DMS 273 treated with DMSO at 0.1 percent for 48 hours (cell line): ENCODE measurements at regions not wholly inside any gene's neighbourhood (a gene's known extent, or its start where the extent isn't known, plus 50 kb on each side); places are given as distances from the start of the nearest gene placed in this dataset.

ENCODE experiments used
- DNase-seq: peaks from one replicate; lab custom pipeline; 2025; lab: John Stamatoyannopoulos, UW

DNA sequence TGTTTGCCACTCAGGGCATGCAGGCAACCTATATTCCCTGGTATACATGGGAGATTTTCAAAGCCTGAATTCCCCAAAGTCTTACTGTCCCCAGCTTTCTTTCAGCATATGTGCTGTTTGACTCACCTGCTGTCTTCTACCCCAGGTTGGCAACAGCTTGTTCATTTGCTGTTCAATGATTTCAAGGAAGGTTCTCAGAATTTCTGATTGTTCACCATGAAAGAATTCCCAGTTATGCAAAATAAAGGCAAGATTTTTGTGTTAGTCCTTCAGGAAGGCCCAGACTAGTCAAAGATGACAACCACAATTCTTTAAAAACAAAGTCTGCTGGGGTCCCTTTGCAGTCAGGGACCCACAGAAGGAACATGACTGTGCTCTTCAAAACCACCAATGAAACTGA, 1057.8 kb upstream of the CDH2 start:
- DNase-seq = no peak

DNA sequence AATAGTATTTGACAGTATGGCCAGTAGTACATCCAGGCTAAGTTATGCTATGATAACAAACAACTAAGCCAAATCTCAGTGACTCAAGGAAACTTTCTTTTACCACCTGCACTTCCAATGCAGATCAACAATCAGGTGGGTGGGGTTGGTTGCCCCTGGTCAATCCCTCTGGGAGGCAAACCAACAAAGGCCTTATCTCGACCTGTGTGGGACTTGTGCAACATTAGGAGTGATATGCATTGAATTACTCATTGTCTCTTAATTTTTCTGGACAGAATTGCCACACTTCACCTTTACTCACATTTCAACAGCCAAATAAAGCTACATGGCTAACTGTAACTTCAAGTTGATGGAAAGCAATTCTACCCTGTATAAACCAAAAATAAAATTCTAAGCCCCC, 1049.3 kb upstream of the CDH2 start:
- no peak for DNase-seq

DNA sequence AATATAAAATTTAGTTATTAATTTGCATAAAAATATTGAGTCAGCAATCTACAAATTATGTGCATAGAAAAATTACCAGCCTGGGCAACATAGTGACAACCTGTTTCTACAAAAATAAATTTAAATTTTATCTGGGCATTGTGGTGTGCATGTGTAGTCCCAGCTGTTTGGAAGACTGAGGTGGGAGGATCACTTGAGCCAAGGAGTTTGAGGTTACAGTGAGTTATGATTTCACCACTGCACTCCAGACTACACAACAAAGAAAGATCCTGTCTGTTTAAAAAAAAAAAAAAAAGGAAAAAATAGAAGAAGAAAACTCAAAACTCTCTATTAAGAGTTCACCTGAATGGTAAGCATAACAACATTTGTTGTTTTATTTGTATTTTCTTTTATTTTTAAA, 1048.4 kb upstream of the CDH2 start:
- DNase-seq = no peak

DNA sequence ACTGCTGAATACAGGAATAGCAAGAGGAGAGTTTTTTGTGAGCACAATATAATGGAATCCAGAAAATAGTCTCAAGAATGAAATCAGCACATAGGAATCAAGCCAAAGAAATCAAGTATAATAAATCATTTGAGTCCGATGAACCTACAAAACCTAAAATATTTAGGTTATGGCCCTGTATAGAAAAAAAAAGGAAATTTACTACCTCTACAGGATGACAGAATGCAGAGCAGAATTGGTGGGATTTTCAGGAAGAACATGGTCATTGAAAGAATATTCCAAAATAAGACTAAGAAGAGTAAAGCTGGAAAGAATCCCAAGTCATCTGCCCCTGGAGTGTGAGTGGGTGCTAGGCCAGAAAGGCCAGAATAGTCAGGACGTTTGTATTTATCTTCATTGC, 1041.2 kb upstream of the CDH2 start:
- DNase-seq = no peak

DNA sequence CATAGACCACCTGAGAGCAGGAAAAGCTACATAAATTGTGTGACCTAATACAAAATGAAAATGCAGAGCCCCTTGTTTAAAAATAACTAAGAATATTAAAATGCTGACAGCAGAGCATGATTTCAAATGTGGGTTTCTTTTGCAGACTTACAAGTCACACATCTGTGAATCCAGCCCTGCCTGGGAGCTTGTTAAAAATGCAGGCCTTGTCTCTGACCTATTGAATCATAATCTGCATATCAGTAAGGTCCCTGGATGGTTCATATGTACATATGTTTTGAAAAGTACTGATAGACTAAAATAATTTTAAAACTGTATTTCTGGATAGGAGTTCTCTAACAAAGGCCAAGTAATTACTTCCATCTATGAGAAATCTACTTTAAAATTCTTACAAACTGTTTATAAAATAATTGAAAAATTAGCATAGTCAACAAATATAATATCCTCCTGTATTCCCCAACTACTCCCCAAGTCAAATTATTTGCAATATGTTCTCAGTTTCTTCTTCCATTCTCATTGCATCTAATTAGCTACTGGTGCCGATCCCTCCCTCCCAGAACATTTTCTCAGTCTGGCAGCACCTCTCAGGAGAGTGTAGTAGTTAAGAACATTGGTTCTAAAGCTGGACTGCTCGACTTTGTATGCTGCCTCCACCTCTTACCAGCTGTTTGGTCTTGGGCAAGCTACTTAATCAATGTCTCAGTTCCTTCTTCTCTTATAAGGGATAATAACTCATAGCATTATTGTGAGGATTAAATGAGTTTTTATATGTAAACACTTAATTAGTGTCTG, 1040.4 kb upstream of the CDH2 start:
- no peak for DNase-seq

DNA sequence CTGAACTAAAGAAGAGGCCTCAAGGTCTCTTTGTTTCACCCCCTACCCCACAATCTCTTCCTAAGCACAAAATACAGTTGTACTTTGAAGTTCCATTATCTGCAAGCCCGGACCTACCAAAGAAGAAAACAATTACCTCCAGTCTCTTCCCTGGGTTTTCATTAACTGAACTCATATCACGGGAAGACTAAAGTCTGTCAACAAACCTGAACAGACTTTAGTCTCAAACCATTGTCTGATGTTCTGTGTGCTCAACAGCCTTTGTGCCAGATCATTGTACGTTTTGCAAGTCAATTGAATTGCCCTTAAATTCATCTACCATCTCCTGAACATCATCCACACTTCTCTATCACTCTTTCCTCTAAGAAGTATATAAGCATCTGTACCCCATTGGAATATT, 1021.9 kb upstream of the CDH2 start:
- no peak for DNase-seq

DNA sequence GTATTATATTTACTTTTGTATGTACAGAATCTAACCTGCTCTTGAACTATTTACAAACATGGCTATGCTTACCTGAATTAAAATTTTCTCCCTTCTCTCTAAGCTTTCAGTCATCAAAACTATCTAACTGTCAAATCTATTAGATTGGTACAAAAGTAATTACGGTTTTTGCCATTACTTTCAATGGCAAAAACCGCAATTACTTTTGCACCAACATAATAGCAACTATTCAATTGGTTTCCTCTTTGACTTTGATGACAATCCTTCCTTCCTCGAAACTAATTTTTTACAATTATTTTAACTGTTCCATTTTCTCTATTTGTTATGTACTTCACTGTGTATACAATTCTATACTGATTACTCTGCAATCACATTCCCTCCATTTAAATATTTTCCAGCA, 1019.4 kb upstream of the CDH2 start:
- DNase-seq = no peak

DNA sequence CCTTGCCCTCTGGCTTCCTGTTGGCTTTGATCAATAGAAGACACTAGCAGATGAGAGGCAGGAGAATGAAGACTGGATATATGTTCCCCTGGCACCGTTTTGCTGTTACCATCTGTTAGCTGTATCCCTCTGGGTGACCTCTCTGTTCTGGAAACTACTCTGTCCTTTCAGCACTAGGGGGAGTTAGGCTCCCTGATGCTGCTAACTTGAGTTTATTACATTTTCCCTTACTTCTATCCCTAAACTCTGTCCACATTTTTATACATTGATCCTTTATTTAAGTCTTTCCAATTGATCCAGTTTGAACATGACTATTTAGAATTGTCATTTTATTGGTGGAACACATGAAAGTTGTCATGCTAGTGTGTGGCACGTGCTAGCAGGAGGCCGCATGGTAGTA, 1014.3 kb upstream of the CDH2 start:
- DNase-seq = no peak

DNA sequence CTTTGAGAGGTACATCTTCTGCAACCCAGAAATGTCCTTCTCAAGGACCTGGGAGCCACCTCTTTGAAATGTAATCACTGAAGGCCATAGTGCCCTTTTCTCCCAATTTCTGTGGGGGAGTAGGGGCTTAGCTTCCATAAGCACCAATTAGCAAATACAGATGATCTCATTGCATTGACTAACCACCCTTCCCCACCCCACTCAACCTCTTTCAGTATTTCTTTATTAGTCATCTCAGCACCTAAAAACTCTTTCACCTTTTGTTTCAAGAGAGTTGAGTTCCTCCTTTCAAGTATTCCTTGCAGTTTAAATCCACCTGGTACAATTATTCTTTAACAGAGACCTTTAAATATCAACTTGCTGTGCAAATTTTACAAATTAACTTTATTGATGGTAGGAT, 1011.8 kb upstream of the CDH2 start:
- DNase-seq = no peak

DNA sequence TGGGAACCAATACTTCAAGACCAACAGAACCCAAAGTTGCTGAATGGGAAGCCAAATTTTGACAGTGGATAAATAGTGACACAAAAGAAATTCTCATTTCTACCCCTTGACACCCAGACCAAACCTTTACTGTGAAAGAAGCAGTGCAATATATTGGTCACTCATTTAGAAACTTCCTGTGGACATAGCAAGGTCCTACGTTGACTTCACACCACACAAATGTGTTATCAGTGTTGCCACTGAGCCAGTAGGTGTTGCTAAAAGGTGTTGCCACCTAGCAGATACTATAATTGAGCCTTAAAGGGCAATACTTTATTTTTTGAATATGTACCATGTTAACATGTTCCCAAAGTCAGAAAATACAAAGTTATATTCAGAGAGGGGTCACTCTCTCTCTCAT, 1008.9 kb upstream of the CDH2 start:
- no peak for DNase-seq

DNA sequence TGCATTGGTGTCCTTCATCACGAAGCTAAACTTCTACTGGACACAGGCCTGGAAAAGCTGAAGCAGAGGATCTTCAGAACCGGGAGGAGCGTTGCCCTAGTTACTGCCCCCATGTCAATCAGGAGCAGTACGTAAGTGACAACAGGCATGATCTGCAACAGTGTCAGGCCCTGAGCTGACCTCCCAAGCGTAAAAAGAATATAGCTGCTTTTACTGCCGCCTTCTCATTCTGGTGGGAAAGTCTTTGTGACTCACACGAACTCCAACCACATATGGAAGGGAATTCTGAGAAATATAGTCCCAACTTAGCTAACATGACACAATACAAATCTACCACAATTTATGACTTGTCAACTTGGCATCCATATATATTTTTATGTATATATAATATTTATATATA, 1007.7 kb upstream of the CDH2 start:
- DNase-seq = no peak

DNA sequence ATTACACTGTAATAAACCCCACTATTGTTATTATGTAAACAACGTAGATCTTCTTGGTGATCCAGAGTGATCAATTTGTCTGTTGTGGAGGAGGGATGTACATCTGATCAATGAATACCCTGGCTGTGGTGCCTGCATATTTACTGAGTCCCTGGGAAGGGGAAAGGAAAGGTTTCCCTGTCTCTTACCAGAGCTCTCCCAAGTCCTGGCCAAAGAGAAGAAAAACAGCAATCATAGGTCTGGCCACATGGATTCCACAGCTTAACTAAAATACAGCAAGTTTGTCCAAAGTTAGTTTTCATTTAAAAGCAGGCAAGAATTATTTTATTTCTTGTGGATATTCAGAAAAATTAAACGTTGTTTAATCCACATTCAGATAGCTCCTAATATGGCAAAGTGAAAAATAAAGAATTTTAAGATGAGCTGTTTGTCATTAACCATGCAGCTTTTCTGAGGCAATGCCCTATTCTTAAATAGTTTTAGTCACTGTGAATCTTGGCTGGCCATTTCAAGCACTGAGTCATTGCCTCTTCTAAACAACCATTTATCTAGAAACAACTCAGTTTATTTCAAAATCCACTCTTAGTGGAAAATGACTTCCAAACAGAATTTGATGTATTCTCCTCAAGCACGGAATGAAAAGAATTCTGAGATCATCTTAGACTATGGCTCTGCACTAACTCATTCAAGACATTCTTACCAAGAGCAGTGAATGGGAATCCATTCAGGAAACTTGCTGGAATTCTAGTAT, 1004.4 kb upstream of the CDH2 start:
- no peak for DNase-seq

DNA sequence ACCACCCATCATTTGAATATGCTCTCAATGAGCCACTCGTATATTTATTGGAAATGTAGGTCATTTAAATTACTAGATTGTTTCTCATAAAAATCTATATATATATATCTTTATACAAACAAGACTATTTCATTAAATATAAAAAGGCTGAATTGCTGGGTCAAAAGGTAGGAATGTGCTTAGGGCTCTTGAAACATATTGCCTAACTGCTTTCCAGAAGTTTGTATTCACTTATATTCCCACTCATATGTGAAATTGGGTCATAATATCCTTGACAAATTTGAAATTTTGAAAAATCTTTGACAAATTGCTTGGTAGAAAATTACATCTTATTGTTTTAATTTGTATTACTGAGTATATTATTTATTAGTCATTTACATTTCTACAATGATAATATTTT, 999.8 kb upstream of the CDH2 start:
- DNase-seq = no peak

DNA sequence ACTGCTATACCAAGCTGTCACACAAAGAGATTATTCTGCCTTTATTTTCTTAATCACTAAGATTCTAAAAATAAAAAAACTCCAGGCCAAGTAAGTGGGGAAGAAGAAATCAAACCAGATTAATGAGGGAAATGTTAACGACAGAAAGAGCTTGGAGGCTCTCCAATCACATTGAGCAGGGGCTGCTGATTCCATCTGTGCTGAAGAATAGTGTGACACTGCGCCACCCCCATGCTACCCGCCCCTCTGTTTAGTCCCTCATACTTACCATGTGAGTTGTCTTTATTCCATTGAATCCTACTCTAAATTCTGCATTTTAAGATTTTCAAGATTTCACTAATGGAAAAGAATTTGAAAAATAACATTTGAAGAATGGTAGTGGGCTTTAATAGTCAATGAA, 998.0 kb upstream of the CDH2 start:
- DNase-seq = no peak

DNA sequence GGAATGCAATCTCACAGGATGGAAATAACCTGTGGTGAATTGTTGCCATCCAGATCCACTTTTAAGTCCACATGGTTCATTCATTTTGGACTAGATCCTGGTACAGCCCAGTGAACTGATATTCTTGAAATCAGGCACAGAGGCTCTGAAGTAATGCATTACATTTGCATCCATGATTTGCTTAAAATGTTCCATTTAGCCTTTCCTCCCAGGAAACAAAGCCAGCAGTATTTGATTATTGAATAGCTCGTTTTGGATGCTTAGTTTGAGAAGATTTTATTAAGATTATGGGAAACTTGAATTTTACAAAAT, 995.8 kb upstream of the CDH2 start:
- DNase-seq = no peak

DNA sequence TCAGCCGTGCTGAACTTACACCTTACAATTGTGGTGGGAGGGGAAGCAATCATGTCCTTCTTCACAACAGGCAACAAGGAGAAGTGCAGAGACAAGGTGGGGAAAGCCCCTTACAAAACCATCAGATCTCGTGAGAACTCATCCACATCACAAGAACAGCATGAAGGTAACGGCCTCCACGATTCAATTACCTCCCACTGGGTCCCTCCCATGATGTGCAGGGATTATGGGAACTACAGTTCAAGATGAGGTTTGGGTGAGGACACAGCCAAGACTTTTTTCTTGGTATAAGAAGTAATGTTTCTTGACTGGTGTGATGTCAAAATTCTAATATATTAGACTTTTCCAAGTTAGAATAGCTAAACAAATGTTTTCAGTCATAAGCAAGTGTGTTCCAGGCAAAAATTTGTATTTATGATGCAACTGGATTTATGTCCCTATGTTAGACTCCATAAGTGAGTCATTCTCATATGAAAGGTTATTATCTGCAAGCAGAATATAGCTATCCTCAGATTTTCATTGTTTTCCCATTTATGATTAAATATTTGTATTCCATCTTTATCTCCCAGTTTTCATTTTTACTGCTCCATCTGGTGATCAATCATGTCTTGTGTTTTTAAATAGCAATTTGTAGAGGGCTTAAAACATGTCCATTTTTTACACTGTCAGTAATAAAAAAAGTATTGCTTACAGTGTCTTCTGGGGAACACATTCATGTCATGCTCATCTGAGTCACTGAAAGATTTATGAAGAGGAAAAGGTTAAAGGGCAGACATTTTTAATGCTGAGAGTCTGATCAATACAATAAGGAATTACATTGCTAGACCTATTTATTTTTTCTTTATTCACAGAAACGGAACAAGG, 995.2 kb upstream of the CDH2 start:
- DNase-seq = no peak

DNA sequence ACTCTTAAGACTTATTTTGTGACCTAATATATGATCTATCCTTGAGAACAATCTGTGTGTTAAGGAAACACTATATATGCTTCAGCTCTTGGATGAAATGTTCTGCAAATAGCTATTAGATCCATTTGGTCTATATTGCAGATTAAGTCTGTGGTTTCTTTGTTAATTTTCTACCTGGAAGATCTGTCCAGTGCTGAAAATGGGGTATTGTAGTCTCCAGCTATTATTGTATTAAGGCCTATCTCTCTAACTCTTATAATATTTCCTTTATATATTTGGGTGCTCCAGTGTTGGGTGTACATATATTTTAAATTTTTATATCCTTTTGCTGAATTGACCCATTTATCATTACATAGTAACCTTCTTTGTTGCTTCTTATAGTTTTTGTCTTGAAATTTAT, 992.7 kb upstream of the CDH2 start:
- DNase-seq = no peak

DNA sequence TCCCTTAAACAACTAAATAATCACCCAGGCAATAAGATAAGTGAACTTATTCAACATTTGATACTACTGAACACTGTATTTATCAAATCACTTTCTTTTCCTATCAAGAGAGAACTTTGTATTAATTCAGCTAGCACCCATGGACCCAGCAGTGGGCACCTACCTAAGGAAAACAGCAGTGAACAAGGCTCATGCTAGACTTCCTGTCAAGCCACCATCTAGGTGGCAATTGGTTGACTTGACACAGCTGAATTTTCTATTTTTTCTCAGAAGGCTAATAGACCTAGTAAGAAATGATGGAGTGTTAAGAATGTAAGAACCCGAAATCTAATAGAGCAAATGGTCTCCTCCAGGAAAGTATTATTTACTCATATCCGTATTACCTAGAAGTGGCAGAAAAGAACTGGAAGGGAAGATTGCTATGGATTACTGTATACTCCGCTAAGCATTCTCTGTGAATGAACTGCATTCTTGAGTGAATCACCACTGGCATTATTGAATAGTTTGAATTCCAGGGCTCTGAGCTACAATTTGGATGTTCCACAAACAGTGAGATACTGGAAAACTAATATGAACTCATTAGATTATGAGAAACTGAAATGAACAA, 988.2 kb upstream of the CDH2 start:
- no peak for DNase-seq

DNA sequence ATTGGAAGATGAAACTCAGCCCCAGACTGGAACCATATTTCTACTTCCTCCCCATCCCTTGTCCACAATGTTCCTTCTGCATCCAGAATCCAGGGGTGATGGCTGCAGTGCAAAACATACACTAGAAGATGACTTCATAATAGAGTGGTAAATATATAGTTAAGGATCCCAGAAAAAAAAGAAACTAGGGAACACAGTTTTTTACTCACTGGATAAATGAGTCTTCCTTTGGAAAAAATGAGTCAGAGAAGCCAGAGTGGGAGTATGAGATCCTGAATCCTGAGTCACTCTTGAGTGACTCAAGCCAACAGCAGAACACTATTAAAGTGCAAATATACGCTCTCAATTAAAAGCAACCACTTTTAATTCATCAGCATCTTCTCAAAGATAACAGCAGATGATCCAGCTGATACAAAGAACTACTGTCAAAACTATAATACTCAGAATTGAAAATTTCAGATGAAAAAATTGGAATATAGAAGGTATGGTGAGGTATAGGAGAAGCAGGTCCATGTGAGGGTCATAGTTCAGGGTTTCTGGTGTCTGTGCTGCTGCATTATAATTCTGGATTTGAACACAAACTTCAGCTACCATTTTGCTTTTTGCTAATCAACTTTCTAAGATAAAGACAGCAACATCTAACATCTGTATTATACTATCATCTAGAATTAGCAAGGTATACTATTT, 987.2 kb upstream of the CDH2 start:
- no peak for DNase-seq

DNA sequence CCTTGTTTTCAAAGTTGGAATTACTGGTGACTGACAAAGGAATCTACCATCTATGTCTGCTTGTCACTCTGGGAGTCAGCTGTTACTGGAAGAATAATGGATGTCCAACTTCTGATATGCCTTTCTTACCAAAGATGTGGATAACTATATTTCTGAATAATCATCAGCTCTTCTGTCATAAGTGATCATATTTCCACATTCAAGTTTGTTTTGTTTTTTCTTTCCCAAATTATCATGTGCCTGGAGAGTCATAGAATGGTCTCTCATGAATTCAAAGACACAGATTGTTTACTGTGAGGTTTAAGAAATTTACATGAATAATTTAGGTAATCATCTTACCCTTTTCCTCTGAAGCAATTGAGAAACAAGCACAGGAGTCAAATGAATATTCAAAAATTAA, 986.7 kb upstream of the CDH2 start:
- no peak for DNase-seq

DNA sequence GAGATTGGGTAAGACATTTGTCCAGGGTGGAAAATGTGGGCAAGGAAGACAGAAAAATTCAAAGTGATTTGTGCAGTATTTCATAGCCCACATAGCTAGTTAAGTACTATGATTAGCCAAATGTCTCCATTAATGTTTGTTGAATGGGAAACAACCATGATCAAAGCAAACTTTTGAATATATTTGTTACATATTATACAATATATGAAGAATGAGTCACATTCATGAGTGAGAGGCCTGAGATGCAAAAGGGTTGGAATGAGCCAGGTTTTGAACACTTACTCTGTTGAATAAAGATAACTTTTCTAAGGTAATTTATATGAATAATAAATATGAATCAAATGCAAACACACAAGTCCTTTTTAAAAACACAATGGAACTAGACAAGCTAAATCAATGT, 984.5 kb upstream of the CDH2 start:
- DNase-seq = no peak

DNA sequence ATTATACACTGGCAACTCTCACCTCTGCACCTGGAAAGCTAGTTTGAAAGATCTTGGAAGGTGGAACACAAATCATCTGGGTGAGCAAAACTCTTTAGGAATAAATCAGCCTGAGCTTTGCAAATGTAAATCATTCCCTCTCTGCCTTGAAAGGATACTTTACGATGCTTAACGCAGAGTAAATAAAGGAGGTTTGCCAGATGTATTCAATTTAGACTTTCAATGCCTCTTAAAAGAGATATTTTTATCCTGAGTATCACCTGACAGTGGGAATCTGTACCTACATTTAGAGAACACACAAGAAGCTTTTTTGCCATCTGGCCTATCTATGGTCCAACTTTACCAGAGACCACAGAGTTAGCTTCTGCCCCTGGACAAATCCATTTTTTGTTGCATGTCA, 983.2 kb upstream of the CDH2 start:
- DNase-seq = no peak
